Lower leg skin (tissue), 3 donors: ENCODE measurements at regions not wholly inside any gene's neighbourhood (a gene's known extent, or its start where the extent isn't known, plus 50 kb on each side); places are given as distances from the start of the nearest gene placed in this dataset.

Experiments
- POLR2A ChIP-seq, 2 donors: fragments of 450-650 bp; IDR thresholded peaks; one replicate each; pipeline ENCODE4 v1.6.1; 2016 to 2017; ENCODE audit warnings: antibody characterized with exemption in 2 of 2, mild to moderate bottlenecking in 1 of 2, moderate library complexity in 1 of 2
- TF ChIP-seq, protein P1 (sequence below), 3 donors: fragments of 450-650 bp; IDR thresholded peaks; one replicate each; pipeline ENCODE4 v1.5.1; 2016; ENCODE audit warnings: antibody characterized with exemption in 3 of 3, mild to moderate bottlenecking in 3 of 3, moderate library complexity in 2 of 3

DNA sequence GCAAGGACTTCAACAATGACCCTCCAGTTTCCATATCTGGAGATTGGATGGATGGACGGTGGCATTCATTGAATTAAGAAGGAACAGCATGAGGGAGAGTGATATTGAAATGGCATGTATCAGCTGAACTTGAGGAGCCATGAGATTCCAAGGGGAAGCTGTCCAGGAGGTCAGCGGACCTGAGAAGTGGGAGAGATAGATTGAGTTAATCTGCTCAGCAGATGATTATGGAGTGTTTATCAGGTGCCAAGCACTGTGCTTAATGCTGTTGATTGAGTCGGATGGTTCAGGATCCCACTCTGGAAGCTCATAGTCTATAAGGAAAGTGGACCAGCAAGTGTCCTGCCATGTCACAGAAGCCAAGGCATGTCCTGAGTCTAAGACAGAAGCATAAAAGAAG, 581.3 kb downstream of the INSC start:
- TF ChIP-seq, protein P1, sequence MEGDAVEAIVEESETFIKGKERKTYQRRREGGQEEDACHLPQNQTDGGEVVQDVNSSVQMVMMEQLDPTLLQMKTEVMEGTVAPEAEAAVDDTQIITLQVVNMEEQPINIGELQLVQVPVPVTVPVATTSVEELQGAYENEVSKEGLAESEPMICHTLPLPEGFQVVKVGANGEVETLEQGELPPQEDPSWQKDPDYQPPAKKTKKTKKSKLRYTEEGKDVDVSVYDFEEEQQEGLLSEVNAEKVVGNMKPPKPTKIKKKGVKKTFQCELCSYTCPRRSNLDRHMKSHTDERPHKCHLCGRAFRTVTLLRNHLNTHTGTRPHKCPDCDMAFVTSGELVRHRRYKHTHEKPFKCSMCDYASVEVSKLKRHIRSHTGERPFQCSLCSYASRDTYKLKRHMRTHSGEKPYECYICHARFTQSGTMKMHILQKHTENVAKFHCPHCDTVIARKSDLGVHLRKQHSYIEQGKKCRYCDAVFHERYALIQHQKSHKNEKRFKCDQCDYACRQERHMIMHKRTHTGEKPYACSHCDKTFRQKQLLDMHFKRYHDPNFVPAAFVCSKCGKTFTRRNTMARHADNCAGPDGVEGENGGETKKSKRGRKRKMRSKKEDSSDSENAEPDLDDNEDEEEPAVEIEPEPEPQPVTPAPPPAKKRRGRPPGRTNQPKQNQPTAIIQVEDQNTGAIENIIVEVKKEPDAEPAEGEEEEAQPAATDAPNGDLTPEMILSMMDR (IDR thresholded peaks at IDR 0.05) = no peak
- TF ChIP-seq POLR2A (IDR thresholded peaks at IDR 0.05) = no peak
